NCI-H226 (cell line): ENCODE measurements at regions not wholly inside any gene's neighbourhood (a gene's known extent, or its start where the extent isn't known, plus 50 kb on each side); places are given as distances from the start of the nearest gene placed in this dataset.
"Not testable (repeated sequence)": the region's sequence is repeated elsewhere in the genome, so short reads cannot be mapped to it uniquely, and the experiment has no call there.

Experiments used
- DNase-seq: peaks from one replicate; pipeline ENCODE4 v3.0.0-alpha.2; 2015

DNA sequence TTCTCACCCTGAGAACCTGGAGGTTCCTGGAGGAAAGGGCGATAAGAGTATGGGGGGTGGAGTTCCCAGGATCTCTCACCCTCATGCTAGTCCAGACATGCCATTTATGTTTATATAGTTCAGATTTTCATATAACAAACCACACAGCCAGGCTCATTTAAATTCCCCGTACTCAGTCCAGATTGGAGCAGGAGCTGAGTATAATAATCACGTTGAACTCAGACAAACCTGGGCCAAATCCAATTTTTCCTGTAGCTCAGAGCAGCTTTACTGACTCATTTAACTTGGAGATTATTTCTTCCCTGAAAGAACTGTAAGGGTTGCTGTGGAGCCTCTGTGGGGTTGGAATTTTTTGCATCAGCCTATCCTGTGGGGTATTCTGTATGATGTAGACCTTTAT is 660.8 kb downstream of the TMEM121 start:
- DNase-seq: no peak

DNA sequence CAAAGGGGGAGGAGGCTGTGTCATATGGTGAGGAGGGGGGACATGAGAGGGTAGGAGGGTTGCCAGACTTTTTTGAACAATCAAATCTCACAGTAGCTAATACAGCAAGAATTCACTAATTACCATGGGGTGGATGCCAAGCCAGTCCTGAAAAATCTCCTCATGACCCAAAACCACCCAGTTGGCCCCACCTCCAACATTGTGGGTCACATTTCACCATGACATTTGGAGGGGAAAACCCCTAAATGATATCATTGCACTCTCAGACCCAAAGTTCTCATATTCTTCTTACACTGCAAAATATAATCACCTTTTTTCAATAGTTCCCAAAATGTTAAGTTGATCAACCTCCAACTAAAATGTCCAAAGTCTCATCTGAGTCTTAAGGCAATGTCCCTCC is 666.3 kb downstream of the TMEM121 start:
- DNase-seq: not testable (repeated sequence)

DNA sequence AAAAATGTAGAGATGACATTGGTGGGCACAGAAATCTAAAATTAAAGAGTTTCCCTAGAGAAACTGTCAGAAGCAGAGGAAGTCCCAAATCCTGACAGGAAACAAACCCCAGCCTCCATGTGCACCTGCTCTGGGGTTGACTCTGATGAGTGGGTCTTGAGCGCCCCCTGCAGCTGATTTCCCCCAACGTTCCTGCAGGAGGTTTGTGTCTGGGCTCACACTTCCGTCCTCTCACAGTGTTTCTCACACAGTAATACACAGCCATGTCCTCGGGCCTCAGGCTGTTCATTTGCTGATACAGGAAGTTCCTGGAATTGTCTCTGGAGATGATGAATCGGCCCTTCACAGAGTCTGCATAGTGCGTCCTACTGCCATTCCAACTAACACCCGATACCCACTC is 670.1 kb downstream of the TMEM121 start:
- not testable (repeated sequence) for DNase-seq

DNA sequence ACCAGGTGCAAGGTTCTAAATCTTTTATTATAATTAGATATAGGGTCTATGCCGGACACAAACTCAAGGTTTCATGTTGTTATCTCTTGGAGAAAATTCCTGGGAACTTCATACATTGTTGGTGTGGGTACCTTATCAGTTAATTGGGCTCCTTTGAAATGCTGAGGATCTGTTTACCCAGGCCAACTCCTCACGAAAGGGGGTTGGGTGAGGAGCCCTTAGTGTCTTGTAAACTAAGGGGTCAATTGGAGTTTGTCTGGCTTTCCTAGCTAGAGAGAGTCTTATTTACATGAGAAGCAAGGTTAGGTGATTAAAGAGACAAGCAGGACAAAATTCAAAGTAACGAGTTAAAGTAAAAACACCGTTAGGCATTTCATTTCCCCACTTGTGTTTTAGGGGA is 670.9 kb downstream of the TMEM121 start:
- not testable (repeated sequence) for DNase-seq

DNA sequence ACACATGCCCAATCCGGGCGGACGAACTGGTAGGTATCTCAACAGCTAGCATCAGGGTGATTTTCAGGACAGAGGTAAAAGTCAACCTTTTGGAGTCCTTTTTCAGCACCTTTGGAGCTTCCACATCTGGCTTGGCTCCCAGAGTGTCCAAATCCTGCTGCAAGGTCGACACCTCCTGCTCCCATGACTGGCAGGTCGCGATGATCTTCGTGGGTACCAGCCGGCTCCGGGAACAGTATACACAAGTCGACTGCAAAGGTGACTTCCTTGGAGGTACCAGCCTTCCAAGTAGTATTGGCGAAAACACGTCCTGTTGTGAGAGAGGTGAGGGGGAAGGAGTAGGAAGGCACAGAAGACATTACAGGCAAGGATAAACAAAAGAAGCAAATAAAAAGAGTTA is 672.7 kb downstream of the TMEM121 start:
- no peak for DNase-seq

DNA sequence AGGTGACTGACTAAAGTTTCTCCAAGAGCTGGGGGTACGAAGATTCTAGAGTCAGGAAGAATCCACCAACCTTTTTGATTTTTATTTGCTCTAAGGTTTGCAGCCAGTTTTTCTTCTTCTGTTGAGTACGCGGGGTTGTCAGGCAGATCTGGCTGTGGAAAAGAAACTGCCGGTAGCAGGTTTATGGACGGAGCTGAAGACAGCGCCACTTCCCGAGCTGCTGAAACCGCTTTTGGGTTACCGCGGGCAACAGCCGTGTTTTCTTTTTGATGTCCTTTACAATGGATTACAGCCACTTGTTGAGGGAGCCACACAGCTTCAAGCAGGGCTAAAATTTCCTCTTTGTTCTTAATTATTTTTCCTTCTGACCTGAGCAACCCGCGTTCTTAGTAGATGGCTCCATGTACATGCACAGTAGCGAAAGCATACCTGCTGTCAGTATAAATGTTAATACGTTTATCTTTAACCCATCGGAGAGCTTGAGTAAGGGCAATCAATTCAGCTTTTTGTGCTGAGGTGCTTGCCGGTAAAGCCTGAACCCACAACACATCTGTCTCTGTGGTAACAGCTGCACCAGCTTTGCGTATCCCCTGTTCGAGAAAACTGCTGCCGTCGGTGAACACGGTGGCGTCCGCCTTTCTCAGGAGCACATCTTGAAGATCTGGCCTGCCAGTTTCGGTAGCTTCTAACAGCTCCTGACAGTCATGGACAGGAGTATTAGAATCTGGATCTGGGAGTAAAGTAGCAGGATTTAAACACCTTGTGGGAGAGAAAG is 674.3 kb downstream of the TMEM121 start:
- DNase-seq: no peak

DNA sequence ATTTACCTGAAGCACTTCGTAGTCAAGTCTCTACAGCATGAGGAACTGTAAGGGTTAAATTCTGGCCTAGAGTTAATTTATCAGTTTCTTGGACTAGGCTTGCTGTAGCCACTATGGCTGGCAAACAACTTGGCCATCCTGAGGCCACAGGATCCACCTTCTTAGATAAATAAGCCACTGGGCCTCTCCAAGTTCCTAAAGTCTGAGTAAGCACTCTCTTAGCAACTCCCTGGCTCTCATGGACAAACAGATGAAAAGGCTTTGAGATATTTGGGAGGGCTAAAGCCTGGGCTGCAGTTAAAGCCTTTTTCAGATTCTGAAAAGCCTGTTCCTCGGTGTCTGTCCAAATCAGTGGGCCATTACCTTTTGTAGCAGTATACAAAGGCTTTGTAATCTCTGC is 675.0 kb downstream of the TMEM121 start:
- no peak for DNase-seq

DNA sequence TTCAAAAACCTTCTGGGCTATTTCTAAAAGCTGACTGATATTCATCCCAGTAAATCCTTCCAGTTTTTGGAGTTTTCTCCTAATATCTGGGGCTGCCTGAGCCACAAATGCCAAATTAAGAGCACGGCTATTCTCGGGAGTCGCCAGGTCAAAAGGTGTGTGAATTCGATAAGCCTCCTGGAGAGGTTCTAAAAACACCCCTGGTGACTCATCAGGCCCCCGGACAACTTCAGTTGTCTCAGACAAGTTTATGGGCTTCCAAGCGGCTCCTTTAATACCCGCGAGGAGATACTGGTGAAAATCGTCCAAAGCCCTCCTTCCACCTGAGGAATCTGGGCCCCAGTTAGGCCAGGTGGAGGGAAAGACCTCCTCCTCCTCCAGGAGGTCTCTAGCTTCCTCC is 677.1 kb downstream of the TMEM121 start:
- DNase-seq: no peak

DNA sequence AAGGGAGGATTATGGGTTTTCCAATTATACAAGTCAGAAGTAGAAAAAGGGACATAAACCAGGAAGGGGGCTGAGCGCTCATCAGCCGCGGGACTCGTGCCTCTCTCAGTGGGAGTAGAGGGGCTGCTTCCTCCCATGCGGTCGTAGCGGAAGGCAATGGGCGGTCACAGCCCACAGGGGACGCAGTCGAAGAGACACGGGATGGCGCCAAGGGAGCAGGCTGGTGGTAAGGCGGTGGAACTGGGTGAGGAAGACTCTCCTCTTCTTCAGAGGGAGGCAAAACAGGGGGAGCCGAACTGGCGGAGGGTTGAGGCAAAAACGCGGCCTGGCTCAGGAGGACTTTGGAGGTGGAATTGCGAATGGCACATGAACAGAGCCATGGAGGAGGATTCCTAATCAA is 677.7 kb downstream of the TMEM121 start:
- DNase-seq: no peak

DNA sequence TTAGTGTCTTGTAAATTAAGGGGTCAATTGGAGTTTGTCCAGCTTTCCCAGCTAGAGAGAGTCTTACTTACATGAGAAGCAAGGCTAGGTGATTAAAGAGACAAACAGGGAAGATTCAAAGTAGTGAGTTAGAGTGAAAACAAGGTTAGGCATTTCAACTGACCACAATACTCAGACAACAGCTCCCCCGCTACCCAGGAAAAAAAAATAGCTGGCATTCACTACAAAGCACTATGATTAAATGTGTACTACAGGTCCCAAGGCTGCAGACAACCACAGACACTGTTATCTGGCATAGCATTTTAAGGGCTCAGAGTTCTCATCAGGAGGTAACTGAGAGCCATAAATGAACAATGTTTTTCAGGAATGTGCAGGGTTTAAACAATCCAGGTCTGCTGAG is 680.9 kb downstream of the TMEM121 start:
- DNase-seq: no peak

DNA sequence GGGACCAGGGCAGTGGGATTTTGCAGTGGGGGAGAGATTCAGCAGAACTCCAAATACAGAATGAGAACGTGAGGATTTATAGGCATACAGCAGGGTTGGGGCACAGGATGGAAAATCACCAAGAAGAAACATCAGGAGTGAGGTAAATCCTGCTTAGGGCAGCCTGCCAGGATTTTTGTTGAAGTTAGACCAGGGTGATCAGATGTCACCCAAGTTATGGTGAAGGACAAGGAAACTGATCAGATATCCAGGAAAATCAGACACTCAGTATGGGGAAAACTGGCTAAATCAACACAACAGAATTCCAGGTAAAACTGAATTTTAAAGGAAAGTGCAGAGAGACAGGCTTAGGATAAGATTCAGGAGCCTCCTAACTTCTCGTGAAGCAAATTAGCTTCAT is 682.4 kb downstream of the TMEM121 start:
- DNase-seq: no peak

DNA sequence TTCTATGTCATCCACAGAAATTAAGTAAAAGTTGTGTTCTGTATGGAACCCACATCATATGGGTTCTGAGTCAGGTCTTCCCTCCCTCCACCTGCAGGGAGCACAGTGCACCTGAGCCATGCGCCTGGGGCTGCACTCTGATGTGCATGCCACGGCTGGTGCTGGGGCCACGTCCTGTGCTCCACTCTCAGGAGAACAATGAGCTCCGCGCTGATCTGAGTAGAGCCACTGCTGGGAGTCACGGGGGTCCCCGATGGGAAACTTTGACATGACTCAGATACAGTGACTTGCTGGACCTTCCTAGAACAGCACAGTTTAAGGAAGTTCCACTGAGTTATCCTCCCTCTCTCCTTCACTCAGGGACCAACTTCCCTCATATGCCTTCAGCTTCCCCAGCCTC is 683.4 kb downstream of the TMEM121 start:
- DNase-seq: no peak

DNA sequence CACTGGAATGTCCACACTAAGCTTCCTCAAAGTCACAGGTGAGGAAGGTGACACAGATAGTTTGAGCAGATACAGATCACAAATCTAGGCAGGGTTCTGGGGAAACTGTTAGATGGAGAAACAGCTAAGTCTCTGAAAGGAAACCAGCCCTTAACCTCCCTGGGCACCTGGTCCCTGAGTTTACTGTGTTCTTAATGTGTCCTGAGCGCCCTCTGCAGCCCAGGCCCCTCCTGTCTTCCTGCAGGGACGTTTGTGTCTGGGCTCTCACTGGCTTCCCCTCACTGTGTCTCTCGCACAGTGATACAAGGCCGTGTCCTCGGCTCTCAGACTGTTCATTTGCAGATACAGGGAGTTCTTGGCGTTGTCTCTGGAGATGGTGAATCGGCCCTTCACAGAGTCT is 684.3 kb downstream of the TMEM121 start:
- no peak for DNase-seq

DNA sequence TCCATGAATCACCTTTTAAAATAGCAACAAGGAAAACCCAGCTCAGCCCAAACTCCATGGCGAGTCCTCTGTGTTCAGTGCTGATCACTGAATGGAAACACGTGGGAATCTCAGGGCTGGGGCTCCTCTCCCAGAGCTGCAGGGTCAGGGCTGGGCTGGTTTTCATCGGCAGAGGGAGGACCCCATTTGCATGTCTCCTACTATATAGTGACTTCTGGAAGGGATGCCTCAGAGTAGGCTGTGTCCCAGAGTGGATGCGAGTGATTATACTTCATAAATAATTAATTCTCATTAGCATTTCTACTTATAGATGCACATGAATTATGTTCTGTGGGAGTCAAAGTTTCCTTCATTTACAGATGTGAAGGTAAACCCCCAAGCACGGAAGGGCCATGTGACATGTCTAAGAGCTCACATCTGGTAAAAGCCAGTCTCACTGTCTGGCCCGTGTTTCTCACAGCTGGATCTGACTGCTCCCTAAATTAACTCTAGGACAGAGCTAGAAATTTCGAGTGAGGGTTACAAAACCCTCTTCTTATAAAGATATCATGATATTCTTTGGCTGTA is 685.0 kb downstream of the TMEM121 start:
- no peak for DNase-seq

DNA sequence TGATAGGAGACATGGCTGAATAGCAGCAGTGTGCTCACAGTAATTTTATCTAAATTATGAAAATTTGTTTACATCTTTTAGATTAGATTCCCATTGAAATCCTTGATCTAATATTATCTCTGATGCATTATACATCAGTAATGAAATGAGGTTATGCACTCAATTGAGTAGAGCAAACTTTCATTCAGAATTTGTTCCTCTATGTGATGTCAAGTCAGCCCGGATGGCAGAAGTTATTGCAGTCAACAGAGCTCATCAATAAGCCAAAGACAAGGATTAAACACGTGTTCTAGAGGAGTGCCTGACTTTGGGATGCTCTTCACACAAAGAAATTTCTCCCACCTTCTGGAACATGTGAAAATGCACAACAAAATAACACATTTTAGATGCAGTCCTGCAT is 688.8 kb downstream of the TMEM121 start:
- DNase-seq: no peak

DNA sequence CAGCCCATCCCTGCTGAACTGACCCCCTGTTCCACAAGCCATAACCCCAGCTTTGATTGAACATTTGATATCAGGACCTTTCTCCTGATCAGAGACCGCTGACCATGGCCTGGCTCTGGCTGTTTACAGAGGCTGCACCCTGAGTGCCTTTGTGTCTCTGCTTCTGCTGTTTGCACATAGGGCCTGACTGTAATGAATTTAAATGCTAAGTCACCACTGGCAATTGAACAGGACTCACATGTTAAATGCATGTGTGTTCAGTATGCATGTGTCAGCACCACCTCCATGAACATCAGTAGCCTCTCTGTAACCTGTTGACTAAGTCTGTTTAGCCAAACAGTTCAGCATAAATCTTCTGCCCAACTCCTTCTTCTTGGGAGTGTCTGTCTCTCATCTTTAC is 690.3 kb downstream of the TMEM121 start:
- DNase-seq: no peak

DNA sequence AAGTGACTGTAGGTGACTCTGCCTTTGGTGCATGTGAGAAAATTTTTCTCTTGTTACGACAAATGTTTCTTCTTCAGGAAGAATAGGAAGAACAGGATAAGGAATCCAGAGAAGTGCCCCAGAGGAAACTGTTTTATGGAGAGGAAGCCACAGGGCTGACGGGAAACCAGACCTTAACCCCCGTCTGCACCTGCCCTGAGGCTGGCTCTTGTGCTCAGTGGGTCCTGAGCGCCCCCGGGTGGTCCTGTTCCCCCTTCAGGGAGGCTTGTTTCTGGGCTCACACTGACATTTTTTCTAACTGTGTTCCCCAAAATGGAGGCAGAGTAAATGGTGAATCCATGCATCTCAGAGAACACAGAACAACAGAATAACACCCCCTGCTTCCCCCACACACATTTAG is 691.8 kb downstream of the TMEM121 start:
- no peak for DNase-seq

DNA sequence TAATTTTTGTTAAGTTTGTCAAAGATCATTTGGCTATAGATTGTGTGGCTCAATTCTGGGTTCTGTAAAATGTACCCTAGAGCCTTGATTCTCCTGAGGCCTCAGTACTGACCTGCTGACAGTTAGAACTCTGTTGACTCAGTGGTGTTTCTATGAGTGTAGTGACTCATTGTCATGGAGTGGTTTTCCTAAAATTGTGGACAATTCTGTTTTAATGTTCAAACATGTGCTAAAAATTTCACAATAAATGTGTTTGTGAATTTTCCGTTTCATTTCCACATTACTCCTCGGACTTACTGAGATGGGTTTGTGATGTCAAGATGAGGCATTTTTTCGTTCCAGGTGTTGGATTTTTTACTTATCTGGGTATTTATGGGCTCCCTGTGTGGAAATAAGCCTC is 695.9 kb downstream of the TMEM121 start:
- no peak for DNase-seq

DNA sequence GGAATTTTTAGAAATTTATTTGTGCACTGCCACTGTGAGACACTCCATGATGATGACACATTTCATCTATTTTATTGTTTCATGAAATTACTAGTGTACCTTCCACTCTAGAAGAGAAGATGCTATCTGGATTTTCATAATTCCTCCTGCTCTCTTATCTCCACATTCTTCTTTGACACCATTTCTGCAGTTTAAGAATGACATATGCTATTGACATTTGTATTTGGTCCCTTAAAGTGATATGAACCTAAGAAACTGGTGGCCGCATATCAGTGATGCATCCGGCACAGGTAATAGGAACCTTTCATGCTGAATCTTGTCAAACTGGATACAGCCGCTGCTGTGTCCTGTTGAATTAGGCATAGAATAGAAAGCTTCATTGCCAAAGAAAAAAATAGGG is 696.3 kb downstream of the TMEM121 start:
- no peak for DNase-seq

DNA sequence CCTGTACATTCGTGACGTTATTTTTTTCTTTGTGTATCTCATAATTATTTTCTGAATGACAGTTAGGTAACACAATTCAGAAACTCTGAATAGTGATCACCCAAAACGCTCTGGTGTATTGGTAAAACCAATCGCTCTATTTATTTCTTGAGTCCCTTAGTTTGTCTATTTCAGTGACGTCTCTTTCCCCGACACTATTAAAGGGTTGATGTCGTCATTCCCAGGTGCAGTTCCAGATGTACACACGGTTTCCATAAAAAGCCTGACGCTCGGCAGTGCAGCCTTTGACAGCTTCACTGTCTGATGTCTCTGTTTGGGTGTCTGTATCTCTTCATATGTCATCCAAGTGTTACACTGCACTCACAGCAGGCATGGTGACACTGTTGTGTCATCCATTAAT is 701.4 kb downstream of the TMEM121 start:
- DNase-seq: no peak

DNA sequence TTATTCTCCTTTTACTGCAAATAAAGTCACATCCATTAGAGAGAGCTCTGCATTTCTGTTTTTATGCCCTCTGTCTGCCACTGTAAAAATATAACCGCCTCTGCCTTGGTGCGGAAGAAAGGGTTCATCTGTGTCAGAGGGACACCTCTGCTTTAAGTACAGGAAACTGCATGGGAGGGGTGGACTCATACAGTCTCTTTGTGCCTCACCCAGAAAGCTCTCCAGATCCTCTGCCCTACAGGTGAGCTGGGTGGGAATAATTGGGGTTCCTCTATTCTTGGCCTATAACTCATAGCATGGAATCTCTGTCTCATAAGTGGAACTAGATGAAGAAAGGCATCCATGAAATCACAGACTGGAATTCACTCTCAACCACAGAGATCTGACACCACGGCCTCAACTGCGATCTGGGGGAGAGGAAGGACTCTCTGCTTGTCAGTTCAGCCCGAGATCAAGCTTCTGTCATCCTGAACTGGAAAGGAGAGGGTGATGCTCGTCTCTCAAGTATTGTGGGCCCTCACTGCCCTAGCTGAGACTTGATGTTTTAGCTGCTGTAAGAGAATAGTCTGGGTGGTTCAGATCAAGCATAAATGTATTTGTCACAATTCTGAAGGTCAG is 702.3 kb downstream of the TMEM121 start:
- DNase-seq: no peak

DNA sequence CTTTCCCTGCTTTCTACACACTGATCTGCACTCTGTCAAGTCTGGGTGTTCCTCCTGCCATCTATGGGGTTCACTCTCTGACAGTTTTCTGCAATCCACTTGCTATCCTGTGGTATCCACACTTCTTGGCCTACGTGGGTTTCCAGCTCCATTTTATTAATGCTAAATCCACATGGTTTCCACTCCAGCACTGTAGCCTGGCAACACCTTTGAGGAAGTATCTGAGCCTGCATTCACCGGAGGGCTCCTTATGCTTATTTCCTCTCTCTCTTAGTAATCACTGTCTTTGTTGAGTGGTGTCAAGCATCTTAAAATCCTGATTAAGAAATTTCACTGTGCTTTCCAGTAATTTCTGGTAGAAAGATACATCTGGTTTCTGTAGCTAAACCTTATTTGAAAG is 703.7 kb downstream of the TMEM121 start:
- no peak for DNase-seq

DNA sequence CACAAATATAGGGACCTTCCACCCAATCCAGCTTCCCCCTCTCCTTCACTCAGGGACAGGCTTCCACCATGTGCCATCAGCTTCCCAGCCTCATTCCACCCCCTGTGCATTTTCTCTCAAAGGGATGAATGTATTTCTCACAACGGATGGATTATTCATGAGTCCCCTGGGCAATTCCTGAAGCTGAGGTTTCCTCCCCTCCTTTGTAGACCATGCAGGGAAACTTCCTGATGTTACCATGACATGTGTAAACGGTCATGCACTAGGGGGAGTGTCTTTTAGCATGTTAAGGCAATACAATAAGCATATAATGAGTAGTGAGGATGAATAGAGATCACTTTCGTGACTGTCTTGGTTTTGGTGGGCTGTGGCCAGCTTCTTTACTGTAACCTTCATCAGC is 706.8 kb downstream of the TMEM121 start:
- DNase-seq: not testable (repeated sequence)

DNA sequence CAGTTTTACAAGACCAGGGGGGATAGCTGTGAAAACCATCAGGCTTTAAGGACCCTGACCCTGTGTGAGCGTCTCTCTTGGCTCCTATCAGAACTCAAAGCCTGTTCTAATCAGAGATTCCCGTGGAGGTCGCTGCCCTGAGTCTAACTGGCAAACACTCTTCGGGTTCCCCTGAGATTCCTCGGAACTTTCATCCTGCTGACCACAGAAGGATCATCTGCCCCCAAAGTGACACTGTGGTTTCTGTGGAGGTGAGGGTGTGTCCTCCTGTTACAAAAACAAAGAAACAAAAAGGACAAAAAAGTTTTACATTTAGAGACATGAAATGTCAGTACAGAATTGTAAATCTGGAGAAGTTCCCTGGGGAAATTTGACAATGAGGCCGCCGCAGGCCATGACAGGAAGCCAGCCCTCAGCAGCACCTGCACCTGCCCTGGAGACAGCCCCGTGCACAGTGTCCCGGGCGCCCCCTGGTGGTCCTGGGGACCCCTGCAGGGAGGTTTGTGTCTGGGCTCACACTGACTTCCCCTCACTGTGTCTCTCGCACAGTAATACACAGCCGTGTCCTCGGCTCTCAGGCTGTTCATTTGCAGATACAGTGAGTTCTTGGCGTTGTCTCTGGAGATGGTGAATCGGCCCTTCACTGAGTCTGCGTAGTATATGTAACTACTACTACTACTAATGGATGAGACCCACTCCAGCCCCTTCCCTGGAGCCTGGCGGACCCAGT is 708.3 kb downstream of the TMEM121 start:
- DNase-seq: not testable (repeated sequence)
